Thoracic aorta (tissue), 2 donors: ENCODE measurements at regions not wholly inside any gene's neighbourhood (a gene's known extent, or its start where the extent isn't known, plus 50 kb on each side); places are given as distances from the start of the nearest gene placed in this dataset.

Experiments
- ATAC-seq: fragments of 150-250 bp; one replicate; pipeline ENCODE4 v1.8.0; 2017; ENCODE audit warnings: low read depth; ENCODE audit not compliant: insufficient number of reproducible peaks, low FRiP score
- DNase-seq: peaks from one replicate; pipeline ENCODE4 v3.0.0-alpha.2; 2020; ENCODE audit warnings: low spot score
- H3K27ac ChIP-seq, 2 donors: fragments of 200-600 bp; sonication (generic); 1 replicate in 1 of 2; 2 replicates in 1 of 2; pipeline ENCODE4 v1.5.1; 2016; ENCODE audit warnings: mild to moderate bottlenecking in 2 of 2, moderate library complexity in 2 of 2
- H3K27me3 ChIP-seq: fragments of 200-600 bp; sonication (generic); replicated peaks from 2 replicates; pipeline ENCODE4 v1.6.0; 2016; ENCODE audit warnings: mild to moderate bottlenecking; ENCODE audit not compliant: insufficient read depth
- H3K36me3 ChIP-seq: fragments of 200-600 bp; sonication (generic); one replicate; pipeline ENCODE4 v1.5.1; 2016
- H3K4me1 ChIP-seq, 2 donors: fragments of 200-600 bp; sonication (generic); 1 replicate in 1 of 2; 2 replicates in 1 of 2; pipeline versions ENCODE4 v1.5.1 to v1.6.0; 2016; ENCODE audit warnings: low read depth in 2 of 2, mild to moderate bottlenecking in 1 of 2; ENCODE audit not compliant: control insufficient read depth in 1 of 2
- H3K4me3 ChIP-seq: fragments of 200-600 bp; sonication (generic); 2 replicates; pipeline ENCODE4 v1.5.1; 2016; ENCODE audit warnings: mild to moderate bottlenecking
- H3K9me3 ChIP-seq: fragments of 200-600 bp; sonication (generic); 2 replicates; pipeline ENCODE4 v1.5.1; 2016
- TF ChIP-seq, protein P1 (sequence below): fragments of 200-600 bp; sonication (generic); IDR thresholded peaks from one replicate; pipeline ENCODE4 v1.5.1; 2019; ENCODE audit warnings: antibody characterized with exemption

DNA sequence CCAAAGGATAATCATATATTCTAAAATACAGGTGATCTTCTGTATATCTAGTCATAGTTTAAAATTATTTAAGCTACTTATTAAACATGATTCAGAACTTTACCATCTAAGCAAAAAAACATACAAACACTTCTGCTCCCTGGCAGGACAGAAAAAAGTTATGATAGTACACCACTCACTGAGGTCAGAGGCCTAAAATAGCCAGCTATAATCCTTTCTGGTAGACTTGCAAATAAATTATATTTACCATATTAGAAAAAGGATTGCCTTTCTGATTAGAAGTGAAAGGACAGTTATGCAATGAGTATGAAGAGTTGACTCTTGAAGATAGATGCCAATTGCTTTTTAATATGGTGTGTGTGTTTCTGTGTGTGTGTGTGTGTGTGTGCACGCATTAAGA, 207.4 kb downstream of the BMP2 start:
- no peaks in the 10 kb centered on the region for H3K4me1 ChIP-seq
- no peak overlapping the region for H3K4me3 ChIP-seq
- no peaks in the 10 kb centered on the region for H3K27me3 ChIP-seq
- ATAC-seq (no peak), DNase-seq (no peak)
- no peaks in the 10 kb centered on the region for H3K36me3 ChIP-seq
- no peak overlapping the region for H3K27ac ChIP-seq
- TF ChIP-seq, protein P1, sequence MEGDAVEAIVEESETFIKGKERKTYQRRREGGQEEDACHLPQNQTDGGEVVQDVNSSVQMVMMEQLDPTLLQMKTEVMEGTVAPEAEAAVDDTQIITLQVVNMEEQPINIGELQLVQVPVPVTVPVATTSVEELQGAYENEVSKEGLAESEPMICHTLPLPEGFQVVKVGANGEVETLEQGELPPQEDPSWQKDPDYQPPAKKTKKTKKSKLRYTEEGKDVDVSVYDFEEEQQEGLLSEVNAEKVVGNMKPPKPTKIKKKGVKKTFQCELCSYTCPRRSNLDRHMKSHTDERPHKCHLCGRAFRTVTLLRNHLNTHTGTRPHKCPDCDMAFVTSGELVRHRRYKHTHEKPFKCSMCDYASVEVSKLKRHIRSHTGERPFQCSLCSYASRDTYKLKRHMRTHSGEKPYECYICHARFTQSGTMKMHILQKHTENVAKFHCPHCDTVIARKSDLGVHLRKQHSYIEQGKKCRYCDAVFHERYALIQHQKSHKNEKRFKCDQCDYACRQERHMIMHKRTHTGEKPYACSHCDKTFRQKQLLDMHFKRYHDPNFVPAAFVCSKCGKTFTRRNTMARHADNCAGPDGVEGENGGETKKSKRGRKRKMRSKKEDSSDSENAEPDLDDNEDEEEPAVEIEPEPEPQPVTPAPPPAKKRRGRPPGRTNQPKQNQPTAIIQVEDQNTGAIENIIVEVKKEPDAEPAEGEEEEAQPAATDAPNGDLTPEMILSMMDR, result no peak
- H3K9me3 ChIP-seq, result no peaks in the 10 kb centered on the region

DNA sequence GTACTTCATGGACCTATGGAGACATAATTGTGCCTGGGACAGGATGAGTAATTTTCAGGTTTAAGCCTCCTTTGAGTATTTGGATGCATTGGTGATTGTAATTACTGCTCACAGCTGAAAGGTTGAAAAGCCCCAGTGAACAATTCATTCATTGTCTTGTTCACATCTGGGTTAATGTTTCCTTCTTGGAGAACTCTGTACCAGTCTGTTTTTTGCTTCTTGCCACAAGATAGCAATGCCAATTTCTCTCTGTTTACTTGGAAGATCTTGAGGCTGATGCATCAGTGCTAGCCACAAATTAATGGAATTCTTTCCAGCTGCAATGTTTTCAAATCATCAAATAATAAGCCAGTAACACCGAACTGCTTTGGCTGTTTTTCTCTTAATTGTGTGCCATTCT, 207.8 kb downstream of the BMP2 start:
- H3K27ac ChIP-seq, result no peak overlapping the region

DNA sequence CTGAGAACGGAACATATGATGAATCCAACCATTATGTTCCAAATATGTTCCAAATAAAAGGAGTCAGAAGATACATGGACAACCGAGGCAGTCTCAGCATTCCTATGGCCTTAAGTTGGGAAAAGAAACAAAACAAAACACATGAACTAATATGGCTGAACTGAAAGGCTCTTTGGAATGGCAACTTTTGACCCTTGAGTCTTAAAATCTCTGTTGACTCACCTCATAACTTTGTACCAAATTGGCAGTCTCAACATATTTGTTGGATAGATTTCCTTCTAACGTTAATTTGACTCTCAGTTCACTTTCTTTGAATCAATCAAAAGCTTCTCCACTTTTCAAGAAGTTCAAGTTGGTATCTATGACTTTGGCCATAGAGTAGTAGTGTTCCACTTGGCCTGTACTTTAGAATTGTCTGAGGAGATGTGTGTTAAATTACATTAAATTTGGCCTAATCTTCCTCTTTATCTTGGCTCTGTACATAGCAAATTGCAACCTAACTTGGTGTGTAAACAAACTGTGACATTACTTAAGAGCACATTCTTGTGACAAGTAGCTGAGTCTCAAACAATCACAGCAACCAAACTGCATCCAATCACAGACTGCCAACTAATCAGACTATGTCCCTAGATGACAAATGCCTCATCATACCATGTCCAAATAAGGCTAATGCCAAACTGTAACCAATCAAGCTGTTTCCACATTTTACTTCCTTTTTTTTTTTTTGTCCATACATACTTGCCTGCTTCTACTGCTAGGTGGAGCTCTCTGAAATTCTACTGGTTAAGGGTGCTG, 208.8 kb downstream of the BMP2 start:
- DNase-seq (no peak), ATAC-seq (no peak)
- Histone ChIP-seq H3K36me3 (no peaks in the 10 kb centered on the region), H3K4me1 (no peaks in the 10 kb centered on the region), H3K9me3 (no peaks in the 10 kb centered on the region), H3K27ac (no peak overlapping the region), H3K27me3 (no peaks in the 10 kb centered on the region), H3K4me3 (no peak overlapping the region)
- TF ChIP-seq, protein P1, result no peak

More for the DNA sequence above, 207.8 kb downstream of the BMP2 start:
- ATAC-seq (no peak), DNase-seq (no peak)
- Histone ChIP-seq H3K9me3 (no peaks in the 10 kb centered on the region), H3K4me3 (no peak overlapping the region), H3K27me3 (no peaks in the 10 kb centered on the region), H3K4me1 (no peaks in the 10 kb centered on the region), H3K36me3 (no peaks in the 10 kb centered on the region)
- TF ChIP-seq, protein P1, result no peak

DNA sequence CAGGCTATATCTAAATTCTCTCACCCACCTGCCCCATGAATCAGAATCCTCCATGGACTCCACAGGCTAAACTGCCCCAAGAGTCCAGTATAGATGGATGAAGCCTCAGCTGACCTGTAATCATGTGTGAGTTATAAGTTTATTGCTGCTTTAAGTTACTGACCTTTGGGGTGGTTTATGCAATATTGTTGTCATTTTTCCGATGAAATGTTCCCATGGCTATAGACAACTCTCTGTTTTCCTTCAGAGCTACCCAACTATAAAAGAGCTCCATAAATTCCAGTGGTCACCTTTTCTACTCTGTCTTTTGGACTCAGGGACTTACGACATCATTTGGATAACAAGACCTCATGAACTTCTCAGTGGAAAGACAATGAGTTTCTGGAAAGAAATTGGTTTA, 212.1 kb downstream of the BMP2 start:
- ATAC-seq, result no peak
- H3K27ac ChIP-seq, result no peak overlapping the region

DNA sequence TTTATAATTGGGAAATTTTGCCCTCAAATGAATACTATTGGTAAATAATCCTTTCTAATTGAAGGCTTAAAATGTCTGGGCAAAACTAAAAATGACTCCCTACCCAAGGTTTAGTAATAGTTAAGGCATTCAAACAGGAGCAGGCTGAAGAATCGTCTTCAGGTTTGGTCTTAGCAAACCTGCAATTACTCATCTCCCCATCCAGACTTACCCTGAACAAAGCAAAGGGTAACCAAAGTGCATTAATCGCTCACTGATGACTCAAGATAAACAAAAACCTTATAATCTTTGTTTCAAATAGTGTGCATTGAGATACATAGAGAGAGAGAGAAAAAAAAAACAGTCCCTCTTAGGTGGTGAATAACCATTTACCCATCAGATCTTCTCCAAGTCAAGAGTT, 225.5 kb downstream of the BMP2 start:
- no peak for DNase-seq
- Histone ChIP-seq H3K4me3 (no peak overlapping the region), H3K9me3 (no peaks in the 10 kb centered on the region), H3K36me3 (no peaks in the 10 kb centered on the region), H3K27ac (no peak overlapping the region), H3K27me3 (no peaks in the 10 kb centered on the region), H3K4me1 (no peaks in the 10 kb centered on the region)
- TF ChIP-seq, protein P1, result no peak
- ATAC-seq, result no peak

More for the DNA sequence above, 212.1 kb downstream of the BMP2 start:
- H3K4me3 ChIP-seq, result no peak overlapping the region
- H3K36me3 ChIP-seq, result no peaks in the 10 kb centered on the region
- DNase-seq, result no peak
- TF ChIP-seq, protein P1, result no peak
- H3K9me3 ChIP-seq, result no peaks in the 10 kb centered on the region
- no peaks in the 10 kb centered on the region for H3K27me3 ChIP-seq
- no peaks in the 10 kb centered on the region for H3K4me1 ChIP-seq
